NT2/D1 (cell line): ENCODE measurements at regions not wholly inside any gene's neighbourhood (a gene's known extent, or its start where the extent isn't known, plus 50 kb on each side); places are given as distances from the start of the nearest gene placed in this dataset.

Experiments
- DNase-seq: peaks from one replicate; pipeline ENCODE4 v3.0.0-alpha.2; 2011; ENCODE audit warnings: low read depth, low spot score
- H3K27me3 ChIP-seq: 2 replicates; pipeline ENCODE4 v1.6.0; 2011; ENCODE audit warnings: mild to moderate bottlenecking; ENCODE audit not compliant: insufficient read length, insufficient read depth
- H3K36me3 ChIP-seq: 2 replicates; pipeline ENCODE4 v1.6.1; 2011; ENCODE audit warnings: mild to moderate bottlenecking, low read length, mixed read lengths; ENCODE audit not compliant: insufficient read depth, insufficient read length
- H3K4me1 ChIP-seq: 2 replicates; pipeline ENCODE4 v1.5.1; 2011; ENCODE audit not compliant: insufficient read depth, insufficient read length
- H3K4me3 ChIP-seq: 2 replicates; pipeline ENCODE4 v1.5.1; 2011; ENCODE audit warnings: low read depth; ENCODE audit not compliant: insufficient read length
- H3K9ac ChIP-seq: 2 replicates; pipeline ENCODE4 v1.6.0; 2011; ENCODE audit warnings: low read depth; ENCODE audit not compliant: insufficient read length
- H3K9me3 ChIP-seq: 2 replicates; pipeline ENCODE4 v1.5.1; 2011; ENCODE audit warnings: mild to moderate bottlenecking, low read length; ENCODE audit not compliant: insufficient read depth
- SUZ12 ChIP-seq: IDR thresholded peaks from 2 replicates; pipeline ENCODE4 v1.6.1; 2011; ENCODE audit not compliant: insufficient read length, insufficient read depth; ENCODE audit errors: extremely low read depth
- YY1 ChIP-seq: IDR thresholded peaks from 2 replicates; pipeline ENCODE4 v1.6.1; 2011; ENCODE audit not compliant: insufficient read length, insufficient read depth
- ZNF274 ChIP-seq: IDR thresholded peaks from 2 replicates; pipeline ENCODE4 v1.6.1; 2011; ENCODE audit warnings: mild to moderate bottlenecking, low read depth, low read length

GRCh38 chr1:221478050-221478949, 263.6 kb downstream of the DUSP10 start:
- Histone ChIP-seq H3K9me3 (no peaks in the 10 kb centered on the region), H3K4me1 (no peaks in the 10 kb centered on the region), H3K4me3 (no peak overlapping the region), H3K27me3 (no peaks in the 10 kb centered on the region), H3K9ac (no peak overlapping the region), H3K36me3 (no peaks in the 10 kb centered on the region)
- TF ChIP-seq SUZ12 (no peak), YY1 (no peak), ZNF274 (no peak)
- peak; percentile 49 for DNase-seq

GRCh38 chr1:221487781-221488524, 253.9 kb downstream of the DUSP10 start:
- Histone ChIP-seq H3K36me3 (no peaks in the 10 kb centered on the region), H3K9ac (no peak overlapping the region), H3K9me3 (no peaks in the 10 kb centered on the region), H3K27me3 (no peaks in the 10 kb centered on the region), H3K4me3 (no peak overlapping the region), H3K4me1 (no peaks in the 10 kb centered on the region)
- no peak for DNase-seq
- TF ChIP-seq YY1 (no peak), ZNF274 (no peak), SUZ12 (no peak)

- H3K36me3 ChIP-seq, result no peaks in the 10 kb centered on the region
- DNase-seq, result no peak
- no peaks in the 10 kb centered on the region for H3K27me3 ChIP-seq
- H3K9ac ChIP-seq, result no peak overlapping the region
- H3K4me3 ChIP-seq, result no peak overlapping the region
- no peaks in the 10 kb centered on the region for H3K4me1 ChIP-seq
- no peaks in the 10 kb centered on the region for H3K9me3 ChIP-seq
- TF ChIP-seq YY1 (no peak), ZNF274 (no peak), SUZ12 (no peak)
Measured at GRCh38 chr1:221488550-221488949, 253.3 kb downstream of the DUSP10 start.

- Histone ChIP-seq H3K36me3 (no peaks in the 10 kb centered on the region), H3K27me3 (no peaks in the 10 kb centered on the region), H3K4me1 (no peaks in the 10 kb centered on the region), H3K9ac (no peak overlapping the region), H3K4me3 (no peak overlapping the region), H3K9me3 (no peaks in the 10 kb centered on the region)
- DNase-seq, result no peak
- no peak for TF ChIP-seq SUZ12
- TF ChIP-seq ZNF274, result no peak
- no peak for TF ChIP-seq YY1
Measured at GRCh38 chr1:221494670-221495069, 247.2 kb downstream of the DUSP10 start.

- Histone ChIP-seq H3K9ac (no peak overlapping the region), H3K36me3 (no peaks in the 10 kb centered on the region), H3K4me3 (no peak overlapping the region), H3K4me1 (peaks cover under 1% of the 10 kb centered on the region), H3K9me3 (no peaks in the 10 kb centered on the region), H3K27me3 (no peaks in the 10 kb centered on the region)
- TF ChIP-seq YY1, result no peak
- no peak for TF ChIP-seq SUZ12
- TF ChIP-seq ZNF274, result no peak
- DNase-seq, result no peak
Measured at GRCh38 chr1:221497046-221497445, 244.8 kb downstream of the DUSP10 start.

GRCh38 chr1:221503268-221503667, 238.6 kb downstream of the DUSP10 start:
- Histone ChIP-seq H3K4me1 (peaks cover 2% of the 10 kb centered on the region), H3K36me3 (no peaks in the 10 kb centered on the region), H3K4me3 (no peak overlapping the region), H3K9ac (no peak overlapping the region), H3K9me3 (peaks cover 38% of the 10 kb centered on the region), H3K27me3 (no peaks in the 10 kb centered on the region)
- TF ChIP-seq YY1, result no peak
- TF ChIP-seq ZNF274, result no peak
- no peak for TF ChIP-seq SUZ12
- no peak for DNase-seq

- Histone ChIP-seq H3K4me3 (no peak overlapping the region), H3K9me3 (peaks cover 18% of the 10 kb centered on the region), H3K4me1 (no peaks in the 10 kb centered on the region), H3K27me3 (no peaks in the 10 kb centered on the region), H3K9ac (no peak overlapping the region), H3K36me3 (no peaks in the 10 kb centered on the region)
- TF ChIP-seq YY1 (no peak), SUZ12 (no peak), ZNF274 (no peak)
- DNase-seq, result no peak
Measured at GRCh38 chr1:221509575-221510355, 232.1 kb downstream of the DUSP10 start.
